ENCODE measurements at regions not wholly inside any gene's neighbourhood (a gene's known extent, or its start where the extent isn't known, plus 50 kb on each side); places are given as distances from the start of the nearest gene placed in this dataset.
"Not testable (repeated sequence)": the region's sequence is repeated elsewhere in the genome, so short reads cannot be mapped to it uniquely, and the experiment has no call there.

DNA sequence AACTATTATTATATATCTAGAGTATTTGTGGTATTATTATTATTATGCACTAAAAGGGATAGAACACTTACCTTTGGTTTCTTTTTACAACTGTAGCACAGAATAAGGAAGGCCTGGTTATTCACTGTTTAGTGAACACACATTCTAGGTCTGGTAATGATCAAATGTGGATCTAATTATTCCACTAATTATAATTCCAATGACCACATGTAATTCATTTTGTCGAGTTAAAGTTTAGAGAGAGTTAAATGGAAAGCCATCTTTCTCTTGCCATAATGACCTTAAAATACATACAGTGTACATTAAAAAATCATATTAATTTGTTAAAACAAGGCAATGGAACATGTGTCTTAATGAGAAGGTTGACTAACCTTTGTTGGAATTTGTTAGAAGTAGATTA is 147.8 kb downstream of the SEM1 start:
- DNase-seq (ENCODE audit: low read depth), result no peak

DNA sequence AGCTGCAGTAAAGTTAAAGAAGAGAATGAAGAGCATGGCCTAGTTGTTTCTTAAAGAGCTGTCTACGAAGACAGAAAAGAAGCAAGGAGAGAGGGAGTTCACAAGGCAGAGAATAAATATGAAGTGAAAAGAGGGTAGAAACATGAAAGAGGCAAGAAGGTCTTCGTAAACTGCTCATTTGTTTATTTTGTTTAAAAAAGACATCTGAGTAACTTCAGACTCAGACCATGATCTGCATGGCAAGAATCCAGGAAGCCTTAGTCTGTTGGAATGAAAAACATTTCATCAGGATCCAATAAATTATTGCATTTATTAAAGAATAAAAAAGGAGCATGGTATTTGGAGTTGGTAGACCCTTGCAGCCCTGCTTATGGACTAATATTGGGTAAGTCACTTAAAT is 151.1 kb downstream of the SEM1 start:
- no peak for DNase-seq (ENCODE audit: low read depth)

DNA sequence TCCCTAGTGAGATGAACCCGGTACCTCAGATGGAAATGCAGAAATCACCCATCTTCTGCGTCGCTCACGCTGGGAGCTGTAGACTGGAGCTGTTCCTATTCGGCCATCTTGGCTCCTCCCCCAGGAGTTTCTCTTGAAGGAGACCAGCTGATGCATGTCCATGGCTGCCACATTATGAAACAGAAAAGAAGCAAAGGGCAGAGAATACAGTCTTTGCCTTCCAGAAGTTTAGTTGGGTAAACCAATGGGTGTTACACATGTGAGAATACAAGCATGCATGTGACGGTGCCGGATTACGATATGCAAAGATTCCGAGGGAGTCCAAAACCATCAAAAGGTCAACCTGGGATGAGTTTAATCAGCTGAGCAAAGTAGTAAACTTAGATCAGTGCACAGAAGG is 151.6 kb downstream of the SEM1 start:
- no peak for DNase-seq (ENCODE audit: low read depth)

DNA sequence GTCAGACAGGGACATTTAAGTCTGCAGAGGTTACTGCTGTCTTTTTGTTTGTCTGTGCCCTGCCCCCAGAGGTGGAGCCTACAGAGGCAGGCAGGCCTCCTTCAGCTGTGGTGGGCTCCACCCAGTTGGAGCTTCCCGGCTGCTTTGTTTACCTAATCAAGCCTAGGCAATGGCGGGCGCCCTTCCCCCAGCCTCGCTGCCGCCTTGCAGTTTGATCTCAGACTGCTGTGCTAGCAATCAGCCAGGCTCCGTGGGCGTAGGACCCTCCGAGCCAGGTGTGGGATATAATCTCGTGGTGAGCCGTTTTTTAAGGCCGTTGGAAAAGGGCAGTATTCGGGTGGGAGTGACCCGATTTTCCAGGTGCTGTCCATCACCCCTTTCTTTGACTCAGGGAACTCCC is 152.0 kb downstream of the SEM1 start:
- DNase-seq (ENCODE audit: low read depth), result not testable (repeated sequence)

DNA sequence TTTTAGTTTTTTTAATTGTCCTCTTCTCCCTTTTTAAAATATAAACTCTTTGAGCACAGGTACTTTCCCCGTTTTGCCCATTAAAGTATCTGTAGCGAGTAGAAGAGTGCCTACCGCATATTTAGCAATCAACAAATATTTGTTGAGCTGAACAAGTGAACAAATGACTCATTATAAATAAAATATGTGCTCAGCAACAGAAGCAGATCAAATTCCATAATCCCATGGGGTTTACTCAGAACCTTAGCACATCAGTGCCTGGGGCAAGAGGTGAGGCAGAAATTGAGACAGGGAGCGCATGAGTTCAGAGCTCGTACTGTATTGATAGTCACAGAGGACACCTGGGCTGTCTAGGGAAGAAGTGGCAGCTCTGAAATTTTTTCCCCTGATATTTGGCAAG is 161.0 kb downstream of the SEM1 start:
- no peak for DNase-seq (ENCODE audit: low read depth)

DNA sequence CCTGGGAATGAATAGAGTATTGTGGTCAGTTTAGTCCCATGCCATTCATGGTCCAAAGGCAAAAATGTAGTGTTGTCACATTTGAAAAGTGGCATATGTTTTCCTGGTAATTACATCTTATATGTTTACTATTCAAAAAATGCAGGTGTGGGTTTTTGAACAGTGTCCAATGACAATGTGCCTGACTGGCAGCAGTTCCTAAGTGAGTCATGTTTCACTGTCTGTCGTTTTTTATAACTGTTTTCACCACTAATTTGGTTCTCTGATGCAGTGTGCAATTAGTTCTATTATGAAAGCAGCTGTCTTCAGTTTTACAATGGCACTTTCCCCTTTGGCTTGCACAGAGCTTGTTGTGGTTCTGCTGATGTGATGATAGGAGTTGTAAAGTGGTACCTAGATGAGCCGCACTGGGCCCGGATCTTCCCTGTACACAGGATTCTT is 162.3 kb downstream of the SEM1 start:
- peak; percentile 13 for DNase-seq (ENCODE audit: low read depth)

DNA sequence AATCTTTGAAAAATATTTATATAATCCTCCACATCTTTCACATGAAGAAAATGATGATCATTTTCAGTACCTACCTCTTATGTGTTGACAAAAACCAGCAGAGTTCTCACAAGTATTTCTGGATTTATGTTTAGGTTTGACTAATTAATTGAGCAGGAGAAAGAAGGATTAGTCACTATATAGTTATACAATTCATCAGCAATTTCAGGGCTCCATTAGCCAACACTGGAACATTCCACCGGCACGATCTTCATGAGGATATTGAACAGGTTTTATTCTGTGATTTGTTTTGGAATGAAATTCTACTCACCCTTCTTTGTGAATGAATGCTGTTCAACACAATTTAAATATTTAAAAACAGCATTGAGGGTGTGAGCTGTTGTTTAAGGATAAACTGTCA is 163.2 kb downstream of the SEM1 start:
- no peak for DNase-seq (ENCODE audit: low read depth)

DNA sequence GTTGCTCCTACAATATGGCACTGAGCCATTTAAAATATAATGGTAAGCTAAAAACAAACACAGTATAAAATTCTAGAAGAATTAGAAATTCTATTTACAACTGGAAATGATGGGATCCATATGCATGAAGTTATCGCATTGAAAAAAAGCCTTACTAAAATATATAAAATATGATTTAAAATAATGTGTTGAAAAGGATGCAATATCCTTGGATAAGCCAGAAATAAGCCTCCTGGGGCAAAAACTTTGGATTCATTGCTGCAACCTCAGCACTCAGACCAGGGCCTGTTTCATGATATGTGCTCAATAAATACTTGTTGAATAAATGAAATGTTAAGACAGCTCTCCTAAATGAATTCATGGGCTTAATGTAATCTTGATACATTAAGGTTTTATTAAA is 170.2 kb downstream of the SEM1 start:
- DNase-seq (ENCODE audit: low read depth), result no peak

DNA sequence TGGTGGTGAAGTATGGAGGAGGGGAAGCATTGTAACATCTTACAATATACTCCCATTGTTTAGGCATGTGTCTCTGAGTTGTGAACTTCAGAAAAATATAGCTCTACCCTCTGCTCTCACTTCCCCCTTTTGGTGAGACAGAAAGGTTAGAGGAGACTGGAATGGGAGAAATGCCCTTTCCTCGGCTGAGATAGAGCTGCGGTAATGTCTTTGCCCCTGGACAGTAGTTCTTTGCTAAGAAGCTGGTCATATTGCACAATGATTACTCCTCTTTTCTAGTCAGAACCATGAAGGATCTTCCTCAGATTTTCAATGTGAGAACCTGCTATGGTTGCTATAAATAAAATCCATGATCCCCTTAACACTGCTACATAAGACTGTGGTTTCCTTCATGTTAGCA is 171.0 kb downstream of the SEM1 start:
- no peak for DNase-seq (ENCODE audit: low read depth)

DNA sequence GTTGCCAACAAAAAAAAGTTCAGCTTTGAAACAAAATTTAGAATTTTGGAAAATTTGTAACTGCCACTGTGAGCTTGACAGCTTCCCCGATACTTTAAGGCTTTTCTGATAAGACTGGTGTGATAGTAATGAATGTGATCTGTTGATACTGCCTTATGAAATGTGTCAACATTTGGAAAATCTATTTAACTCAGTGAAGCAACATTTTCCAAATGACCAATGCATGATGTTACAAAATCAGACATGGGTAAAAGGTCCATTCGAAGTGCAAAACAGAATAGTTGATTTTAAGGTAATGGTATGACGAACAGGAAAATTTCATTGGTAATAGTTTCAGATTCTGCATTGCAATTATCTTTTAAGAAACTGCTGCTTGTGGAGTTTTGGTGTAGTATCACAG is 175.4 kb downstream of the SEM1 start:
- DNase-seq (ENCODE audit: low read depth), result no peak

DNA sequence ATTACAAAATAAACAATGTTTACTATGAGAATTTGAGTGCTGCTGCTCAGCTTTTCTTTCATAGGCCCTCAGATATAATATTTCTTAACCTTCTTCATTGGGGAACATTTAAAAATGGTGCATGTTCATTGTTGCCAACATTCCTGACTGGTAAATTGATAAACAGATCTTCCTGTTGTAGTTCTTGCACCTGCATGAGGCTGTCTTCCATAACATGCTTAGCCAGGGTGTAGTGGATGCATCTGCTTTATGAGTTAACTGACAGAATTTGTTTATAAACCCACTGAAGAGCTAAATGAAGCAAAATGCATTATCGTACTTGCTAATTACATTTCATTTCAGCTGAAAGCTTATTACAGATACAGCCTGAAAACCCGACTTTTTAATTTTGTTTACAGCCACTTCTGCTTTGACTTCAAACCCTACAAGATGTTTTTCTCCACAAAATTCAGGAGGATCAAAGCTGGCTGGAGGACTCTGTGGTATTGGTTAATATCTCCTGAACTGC is 177.2 kb downstream of the SEM1 start:
- DNase-seq (ENCODE audit: low read depth), result no peak

DNA sequence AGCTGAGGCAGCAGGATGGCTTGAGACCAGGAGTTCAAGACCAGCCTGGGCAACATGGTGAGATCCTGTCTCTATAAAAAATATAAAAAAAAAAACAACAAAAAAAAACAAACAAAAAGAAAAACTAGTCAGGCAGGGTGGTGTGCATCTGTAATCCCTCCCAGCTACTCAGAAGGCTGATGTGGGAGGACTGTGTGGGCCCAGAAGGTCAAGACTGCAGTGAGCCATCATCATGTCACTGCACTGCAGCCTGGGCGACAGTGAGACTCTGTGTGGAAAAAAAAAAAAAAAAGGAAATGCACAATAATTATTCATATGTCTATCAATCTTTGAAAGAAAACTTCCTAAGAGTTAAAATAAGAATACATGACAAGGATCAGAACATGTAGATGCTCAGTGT is 178.3 kb downstream of the SEM1 start:
- DNase-seq (ENCODE audit: low read depth), result no peak

DNA sequence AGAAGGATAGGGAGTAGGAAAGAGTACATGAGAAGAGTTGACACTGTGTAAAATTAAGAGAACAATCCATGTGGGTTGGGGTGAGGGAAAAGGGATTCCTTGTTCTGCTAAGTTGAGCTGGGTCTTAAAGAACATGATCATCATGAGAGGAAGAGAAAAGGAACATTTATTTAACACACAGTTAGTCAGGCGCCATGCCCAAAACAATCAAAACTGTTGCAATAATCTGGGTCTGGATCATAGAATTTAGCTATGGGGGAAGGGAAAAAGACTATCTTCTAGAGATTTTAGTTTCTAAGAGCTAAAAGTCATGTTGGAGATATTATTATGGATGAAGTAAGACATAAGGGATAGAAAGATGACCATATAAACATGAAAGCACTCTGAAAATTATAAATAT is 178.9 kb downstream of the SEM1 start:
- DNase-seq (ENCODE audit: low read depth), result no peak

DNA sequence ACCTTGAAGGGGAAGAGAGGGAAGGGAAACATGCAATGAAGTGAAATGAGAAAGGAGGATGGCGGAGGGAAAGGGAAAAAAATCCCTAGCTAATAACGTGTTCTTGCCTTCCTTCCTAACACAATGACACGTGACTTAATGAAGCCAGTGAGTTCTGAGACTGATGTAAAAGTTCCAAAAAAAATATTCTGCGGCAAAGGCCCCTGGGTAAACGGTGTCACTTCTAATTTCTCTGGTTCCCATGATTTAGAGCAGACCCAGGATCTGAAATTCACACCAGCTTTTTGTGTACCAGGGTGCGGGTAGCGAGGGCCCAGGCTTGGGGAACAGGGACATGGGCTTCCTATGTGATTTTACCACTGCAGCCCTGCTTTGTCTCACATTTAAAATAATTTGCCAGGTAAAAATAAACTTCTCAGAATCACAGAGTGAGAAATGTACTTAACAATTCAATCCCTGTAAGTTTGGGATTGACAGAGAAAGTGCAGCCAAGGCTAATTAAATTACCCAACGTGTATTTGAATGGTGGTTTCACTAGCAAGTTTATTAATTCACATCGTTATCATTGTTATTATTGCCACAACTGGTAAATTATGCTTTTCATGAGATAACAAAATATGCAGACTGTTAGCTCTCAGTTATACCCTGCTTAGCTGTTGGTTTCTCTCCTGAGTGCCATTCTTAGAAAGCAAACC is 182.4 kb downstream of the SEM1 start:
- no peak for DNase-seq (ENCODE audit: low read depth)

DNA sequence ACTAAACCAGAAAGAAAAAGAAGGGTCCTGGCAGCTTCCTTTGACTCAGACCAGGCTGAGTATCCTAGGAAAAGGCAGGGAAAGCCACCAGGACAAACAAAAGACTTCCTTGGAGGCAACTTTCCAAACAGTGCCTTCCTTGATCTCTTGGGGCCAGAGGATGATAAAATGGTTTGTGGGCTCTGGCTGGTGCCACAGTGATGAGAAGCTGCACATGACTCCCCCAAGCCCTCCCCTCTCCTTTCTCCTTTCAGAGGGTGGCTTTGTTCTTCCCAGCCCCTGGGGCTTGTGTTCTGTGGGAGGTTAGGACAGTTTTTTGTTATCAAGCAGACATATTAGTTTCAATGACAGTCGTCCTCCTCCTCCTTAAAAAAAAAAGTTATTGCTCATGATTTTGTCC is 183.2 kb downstream of the SEM1 start:
- peak; percentile 60 for DNase-seq (ENCODE audit: low read depth)

DNA sequence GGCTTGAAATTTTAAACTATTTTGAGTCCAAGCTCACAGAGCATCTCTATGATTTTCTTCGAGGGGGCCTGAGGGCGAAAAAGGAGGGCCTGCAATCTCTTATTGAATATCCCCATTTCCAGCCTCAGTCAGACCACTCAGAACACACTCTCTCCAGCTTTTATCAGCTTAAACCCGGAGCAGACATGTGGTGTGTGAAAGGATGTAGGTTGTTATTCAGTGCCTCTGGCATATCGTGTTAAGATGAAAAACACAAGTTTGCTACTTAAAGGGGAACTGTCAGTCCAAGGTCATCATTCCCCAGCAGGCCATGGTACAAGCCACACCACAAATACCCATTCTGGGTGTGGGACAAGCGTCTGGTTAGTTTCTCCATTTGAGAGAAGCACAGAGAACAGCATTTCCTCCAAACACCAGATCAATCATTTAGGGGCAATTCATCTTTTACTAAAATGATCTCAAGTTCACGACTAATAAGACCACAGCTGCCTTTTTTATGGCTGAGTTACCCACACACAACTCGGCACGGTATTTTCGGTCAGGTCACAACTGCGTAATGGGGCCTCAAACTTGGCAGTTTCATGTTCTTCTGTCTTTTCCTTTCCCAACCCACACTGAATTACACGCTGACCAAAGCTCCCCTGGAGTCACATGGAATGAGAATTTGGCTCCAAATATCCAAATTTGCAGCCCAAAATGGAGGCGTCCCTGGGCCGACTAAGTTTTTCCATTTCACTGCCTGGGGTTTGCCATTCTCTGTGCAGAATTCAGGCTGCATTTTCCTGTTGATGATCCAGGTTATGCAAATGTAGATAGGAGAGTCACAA is 188.4 kb downstream of the SEM1 start:
- no peak for DNase-seq (ENCODE audit: low read depth)

DNA sequence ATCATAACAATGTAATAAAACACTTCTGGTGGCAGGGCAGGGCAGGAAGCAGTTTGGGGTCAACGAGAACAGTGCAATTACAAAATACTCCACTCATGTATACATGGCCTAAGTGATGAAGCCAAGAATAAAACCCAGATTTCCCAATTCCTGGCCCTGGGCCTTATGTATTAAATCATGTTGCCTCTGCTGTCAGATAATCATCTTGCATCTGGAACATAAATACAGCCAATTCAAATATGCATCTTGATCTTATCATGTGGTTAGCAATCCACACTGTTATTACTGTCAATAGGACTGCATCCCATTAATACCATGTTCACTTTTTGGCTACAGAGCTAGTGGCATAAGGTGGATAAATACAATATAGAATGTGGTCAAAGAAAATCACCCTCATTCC is 186.5 kb upstream of the SLC25A13 start:
- DNase-seq (ENCODE audit: low read depth), result no peak

DNA sequence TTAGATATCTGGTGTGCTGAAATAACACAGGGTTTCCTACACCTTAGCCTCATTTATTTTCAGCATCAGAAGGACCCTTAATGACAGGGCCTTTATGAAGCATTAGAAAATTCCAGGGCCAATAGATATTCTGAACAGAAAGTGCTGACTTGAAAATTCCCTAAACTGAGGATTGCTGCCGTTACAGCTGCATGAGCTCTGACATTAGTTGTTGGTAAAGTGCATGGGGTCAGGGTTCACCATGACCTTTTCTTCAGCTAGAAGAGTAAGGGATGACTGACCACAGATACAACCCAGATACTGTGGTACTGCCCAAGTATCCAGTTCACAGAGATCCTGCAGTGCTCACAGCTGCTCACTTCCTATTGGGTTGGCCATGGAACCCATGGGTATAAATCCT is 181.7 kb upstream of the SLC25A13 start:
- DNase-seq (ENCODE audit: low read depth), result no peak

DNA sequence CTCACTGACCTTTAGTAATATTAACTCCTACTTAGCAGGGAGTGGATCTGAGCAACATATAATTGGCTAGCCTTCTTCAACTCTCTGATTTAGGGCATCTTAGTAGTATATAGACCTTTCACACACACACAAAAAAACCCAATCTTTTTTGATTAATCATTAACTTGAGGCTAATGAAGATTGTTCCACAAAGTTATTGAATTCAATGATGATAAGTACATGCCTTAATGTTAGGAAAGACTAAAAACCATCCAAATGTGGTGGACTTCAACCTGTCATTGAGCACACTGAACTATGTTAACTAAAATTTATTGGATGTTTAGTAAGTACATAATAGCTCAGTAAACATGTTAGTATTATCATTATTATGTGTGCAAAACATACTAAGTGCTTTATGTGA is 179.4 kb upstream of the SLC25A13 start:
- DNase-seq (ENCODE audit: low read depth), result no peak

DNA sequence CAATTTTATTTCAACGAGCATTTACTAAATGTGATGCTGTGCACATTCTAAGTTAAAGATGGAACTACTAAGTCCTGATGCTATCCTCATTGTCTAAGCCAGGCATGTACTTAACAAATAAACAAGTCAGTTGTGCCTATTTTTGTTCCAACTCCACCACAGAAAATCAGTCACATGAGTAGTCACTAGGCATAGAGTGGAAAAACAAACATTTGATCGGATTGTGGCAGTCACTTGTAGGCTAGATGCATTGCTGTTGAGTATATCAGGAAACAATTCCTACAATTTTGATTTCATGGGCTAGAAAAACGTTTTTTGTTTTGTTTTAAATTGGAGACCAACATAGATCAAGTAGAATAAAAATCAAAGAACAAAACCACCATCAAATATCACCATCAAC is 177.6 kb upstream of the SLC25A13 start:
- no peak for DNase-seq (ENCODE audit: low read depth)

DNA sequence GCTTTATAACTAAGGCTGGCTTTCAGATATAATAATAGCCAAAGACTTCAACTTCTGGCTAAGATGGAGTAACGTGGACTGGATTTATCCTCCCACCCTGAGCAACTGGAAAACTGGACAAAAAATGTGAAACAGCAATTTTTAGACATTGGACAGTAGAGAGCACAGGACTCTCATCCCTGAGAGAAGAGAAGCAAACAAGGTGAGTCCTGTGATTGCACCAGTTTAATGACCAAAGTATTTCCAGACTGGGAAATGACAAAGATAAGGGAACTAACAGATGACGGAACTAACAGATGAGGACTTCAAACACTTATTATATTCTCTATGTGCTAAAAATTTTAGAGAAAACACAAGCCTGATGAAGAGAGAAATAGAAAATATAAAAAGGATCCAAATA is 175.7 kb upstream of the SLC25A13 start:
- DNase-seq (ENCODE audit: low read depth), result no peak

DNA sequence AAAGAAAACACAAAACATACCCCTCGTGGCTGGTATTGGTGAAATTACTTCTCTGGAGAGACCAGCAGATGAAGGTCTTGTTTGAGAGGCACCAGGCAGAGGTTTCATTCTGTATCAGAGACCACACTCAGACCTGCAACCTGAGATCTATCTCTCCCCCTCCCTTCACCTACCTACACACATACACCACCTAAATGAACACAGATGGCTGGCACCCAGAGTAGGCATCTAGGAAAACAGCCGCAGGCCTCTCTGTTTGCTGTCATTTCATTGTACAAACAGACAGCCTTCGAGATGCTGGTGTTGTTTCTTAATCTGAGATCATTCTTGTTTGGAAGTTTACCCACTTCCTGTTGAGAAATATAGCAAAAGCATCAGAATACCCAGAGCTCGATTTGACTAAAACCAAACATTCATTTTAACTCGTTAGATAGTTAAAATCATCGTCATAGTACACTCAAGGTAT is 173.9 kb upstream of the SLC25A13 start:
- DNase-seq (ENCODE audit: low read depth), result no peak

DNA sequence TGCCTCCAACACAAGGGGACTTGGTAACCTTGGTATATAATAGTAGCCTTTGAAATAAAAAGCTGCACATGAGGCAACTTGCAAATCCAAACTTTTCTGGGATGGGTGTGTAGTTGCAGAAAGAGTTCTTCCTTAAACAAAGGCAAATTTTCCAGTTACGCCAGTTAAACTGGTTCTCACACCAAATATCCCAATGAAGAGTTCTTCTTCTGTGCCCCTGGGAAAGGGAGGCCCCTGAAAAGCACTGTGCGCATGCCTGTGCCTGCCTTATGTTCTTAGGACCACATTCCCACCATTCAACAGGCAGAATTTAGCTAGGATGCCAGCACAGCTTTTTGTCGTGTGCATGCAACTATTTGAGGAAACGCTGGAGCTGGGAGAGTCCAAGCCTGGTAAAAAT is 164.8 kb upstream of the SLC25A13 start:
- no peak for DNase-seq (ENCODE audit: low read depth)

Measured in RPMI7951 (cell line).